ENCODE measurements at regions not wholly inside any gene's neighbourhood (a gene's known extent, or its start where the extent isn't known, plus 50 kb on each side); places are given as distances from the start of the nearest gene placed in this dataset.

- Histone ChIP-seq H3K9ac (ENCODE audit: low read depth, low read length) (no peak overlapping the region), H3K4me1 (ENCODE audit: insufficient read depth, low read length) (no peaks in the 10 kb centered on the region), H3K9me3 (ENCODE audit: insufficient read depth, low read depth, low read length) (no peaks in the 10 kb centered on the region), H3K27ac (ENCODE audit: low read depth, low read length) (no peak overlapping the region), H3K36me3 (ENCODE audit: insufficient read depth, low read length) (no peaks in the 10 kb centered on the region), H3K4me3 (ENCODE audit: low read length) (no peak overlapping the region), H3K27me3 (ENCODE audit: insufficient read depth, low read length) (no peaks in the 10 kb centered on the region)
- no CpG with 5 or more reads among the region's 1 CpG for WGBS
Measured at GRCh38 chr3:175868626-175869025, 1009.5 kb downstream of the NAALADL2 start.

DNA sequence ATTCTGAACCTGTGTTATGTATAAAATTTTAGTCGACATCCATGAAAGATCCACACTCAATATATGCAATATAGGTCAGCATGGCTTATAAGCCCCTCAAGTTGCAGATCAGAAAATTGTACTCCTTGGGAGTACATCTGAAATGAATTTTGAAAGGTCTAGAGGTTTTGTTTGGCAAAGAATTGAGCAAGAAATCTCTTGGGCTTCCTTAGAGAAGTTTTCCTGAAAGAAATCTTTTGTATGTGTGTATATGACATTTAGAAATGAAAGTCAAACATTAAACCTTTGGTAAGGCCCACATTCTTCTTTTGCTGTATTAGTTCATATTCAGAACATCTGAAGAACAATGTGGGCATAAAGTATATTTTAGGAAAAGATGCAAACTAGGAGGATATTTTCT lies 1006.6 kb downstream of the NAALADL2 start:
- H3K27ac ChIP-seq (ENCODE audit: low read depth, low read length) = no peak overlapping the region
- no peak overlapping the region for H3K4me3 ChIP-seq (ENCODE audit: low read length)
- H3K27me3 ChIP-seq (ENCODE audit: insufficient read depth, low read length) = no peaks in the 10 kb centered on the region
- H3K36me3 ChIP-seq (ENCODE audit: insufficient read depth, low read length) = no peaks in the 10 kb centered on the region
- 88% methylated on average over 1 of the region's 1 CpG for WGBS
- H3K9me3 ChIP-seq (ENCODE audit: insufficient read depth, low read depth, low read length) = no peaks in the 10 kb centered on the region
- no peak overlapping the region for H3K9ac ChIP-seq (ENCODE audit: low read depth, low read length)
- H3K4me1 ChIP-seq (ENCODE audit: insufficient read depth, low read length) = no peaks in the 10 kb centered on the region

DNA sequence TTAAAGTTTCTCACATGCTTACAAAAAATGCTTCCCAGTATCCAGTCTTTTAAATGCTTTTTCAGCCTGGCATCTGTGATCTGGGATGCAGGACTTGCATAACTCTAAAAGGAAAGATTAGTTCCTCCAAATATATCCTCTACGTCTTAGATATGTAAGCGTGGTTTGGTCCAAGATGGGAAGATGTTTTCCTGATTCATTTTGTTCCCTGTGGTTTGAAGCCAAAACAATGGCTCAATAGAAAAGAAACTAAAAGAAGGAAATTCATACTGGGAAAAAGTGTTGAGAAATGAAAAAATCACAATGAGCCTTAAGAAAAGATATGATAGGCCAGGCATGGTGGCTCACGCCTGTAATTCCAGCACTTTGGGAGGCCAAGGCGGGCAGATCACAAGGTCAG lies 1002.8 kb downstream of the NAALADL2 start:
- Histone ChIP-seq H3K9me3 (ENCODE audit: insufficient read depth, low read depth, low read length) (no peaks in the 10 kb centered on the region), H3K27me3 (ENCODE audit: insufficient read depth, low read length) (no peaks in the 10 kb centered on the region), H3K9ac (ENCODE audit: low read depth, low read length) (no peak overlapping the region), H3K4me3 (ENCODE audit: low read length) (no peak overlapping the region), H3K27ac (ENCODE audit: low read depth, low read length) (no peak overlapping the region), H3K4me1 (ENCODE audit: insufficient read depth, low read length) (no peaks in the 10 kb centered on the region), H3K36me3 (ENCODE audit: insufficient read depth, low read length) (no peaks in the 10 kb centered on the region)
- 98% methylated on average over 4 of the region's 4 CpGs for WGBS

Data from HUES64 (cell line).